ENCODE measurements at regions not wholly inside any gene's neighbourhood (a gene's known extent, or its start where the extent isn't known, plus 50 kb on each side); places are given as distances from the start of the nearest gene placed in this dataset.
"Not testable (repeated sequence)": the region's sequence is repeated elsewhere in the genome, so short reads cannot be mapped to it uniquely, and the experiment has no call there.

- DNase-seq: no peak
Observed at GRCh38 chr3:106327696-106328025, 458.8 kb upstream of the CBLB start.

- no peak for DNase-seq
Observed at GRCh38 chr3:106328224-106328623, 459.4 kb upstream of the CBLB start.

- no peak for DNase-seq
Observed at GRCh38 chr3:106329521-106329920, 460.7 kb upstream of the CBLB start.

DNA sequence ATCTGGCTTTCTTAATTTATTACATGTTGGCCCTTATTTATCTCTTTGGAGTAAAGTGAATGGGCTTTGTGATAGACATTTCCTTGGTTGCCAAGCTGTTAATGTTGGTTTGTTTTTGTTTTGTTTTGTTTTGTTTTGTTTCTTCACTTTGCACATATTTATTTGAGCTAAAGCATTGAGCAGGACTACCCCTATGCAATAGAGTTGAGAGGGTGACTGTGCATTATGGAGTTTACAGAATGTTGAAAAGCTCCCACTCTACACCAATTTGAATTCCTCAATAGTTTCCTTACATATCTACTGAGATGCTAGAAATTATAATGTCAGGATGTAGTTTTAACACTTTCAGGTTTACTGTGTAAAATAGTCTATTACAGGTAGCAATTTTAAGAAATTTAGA, 462.8 kb upstream of the CBLB start:
- DNase-seq: no peak

DNA sequence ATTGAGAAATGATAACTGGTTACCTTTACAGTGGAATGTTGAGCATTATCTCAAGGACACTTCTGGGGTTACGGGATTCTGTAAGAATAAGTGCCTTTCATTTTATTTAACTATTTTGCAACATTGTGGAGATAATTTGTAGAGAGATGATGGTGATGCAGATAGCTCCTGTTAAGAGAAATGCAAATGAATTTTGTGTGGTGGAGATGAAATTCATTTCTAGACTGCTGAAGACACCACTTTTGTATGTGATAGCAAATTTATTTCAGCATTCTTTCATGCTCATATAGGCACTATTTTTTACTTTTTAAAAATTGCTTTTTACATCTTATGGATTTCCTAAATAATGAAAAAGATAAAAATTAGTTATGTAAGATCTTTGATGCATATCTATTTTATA, 463.3 kb upstream of the CBLB start:
- no peak for DNase-seq

- DNase-seq: peak; percentile 19
Observed at GRCh38 chr3:106332884-106333283, 464.1 kb upstream of the CBLB start.

- DNase-seq: peak; percentile 64
Observed at GRCh38 chr3:106333911-106334618, 465.3 kb upstream of the CBLB start.

DNA sequence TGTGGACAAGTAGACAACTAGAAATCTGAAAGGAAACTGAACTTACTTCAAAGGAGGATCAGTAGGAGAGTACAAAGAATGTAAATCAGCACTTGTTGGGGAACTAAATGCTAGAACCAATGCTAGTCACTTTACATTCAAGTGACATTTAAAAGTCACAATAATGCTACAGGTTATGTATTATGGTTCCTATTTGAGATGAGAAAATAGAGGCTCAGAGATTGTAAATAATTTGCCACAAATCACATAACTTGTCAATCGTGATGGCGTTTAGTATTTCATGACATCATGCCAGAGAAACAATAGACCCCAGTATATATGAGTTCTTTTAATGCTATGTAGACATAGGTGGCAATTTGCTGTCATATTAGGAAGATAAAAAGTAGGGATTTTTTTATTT, 467.8 kb upstream of the CBLB start:
- DNase-seq: no peak

DNA sequence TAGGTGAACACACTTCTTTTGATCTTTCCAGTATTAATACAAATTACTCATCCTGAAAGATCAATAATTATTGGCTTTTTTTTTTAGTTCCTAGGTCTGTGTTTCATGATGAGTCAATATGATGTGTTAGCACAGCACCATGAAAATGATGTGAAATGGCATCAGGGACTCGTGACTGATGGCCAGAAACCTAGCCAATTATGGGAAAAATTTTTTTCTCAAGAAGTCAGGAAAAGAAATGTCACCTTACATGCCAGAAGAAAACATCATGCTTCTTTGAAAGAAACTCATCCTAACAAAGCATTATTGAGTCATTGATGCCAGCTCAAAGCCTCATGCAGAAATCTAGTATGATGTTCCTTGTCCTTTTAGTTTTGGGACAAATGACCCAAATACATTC, 468.3 kb upstream of the CBLB start:
- DNase-seq: no peak

DNA sequence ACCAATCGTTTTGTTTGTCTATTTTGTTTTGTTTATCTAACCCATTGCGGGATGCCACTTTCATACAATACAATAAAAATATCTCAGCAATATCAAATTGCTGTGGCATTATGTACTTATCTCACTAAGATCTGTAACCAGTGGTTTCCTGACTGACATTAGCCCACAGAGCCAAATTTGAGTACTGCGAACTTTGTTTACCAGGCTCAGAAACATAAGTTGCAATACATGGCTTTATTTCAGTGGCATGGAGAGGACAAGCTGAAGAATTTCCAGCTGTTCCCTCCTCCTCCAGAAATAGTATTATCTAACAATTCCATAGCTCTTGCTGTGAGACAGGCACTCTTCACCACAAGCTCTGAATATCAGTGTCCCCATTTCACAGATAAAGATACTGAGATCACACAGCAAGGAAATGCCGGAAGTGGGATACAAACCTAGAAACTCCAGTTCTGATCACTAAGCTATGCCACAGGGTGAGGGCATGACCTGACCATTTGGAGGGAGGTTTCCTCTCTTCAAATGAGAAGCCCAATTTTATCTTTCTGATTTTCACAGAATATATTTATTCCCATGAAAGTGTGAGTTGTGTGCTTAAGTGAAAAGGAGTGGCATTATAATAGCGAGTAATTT, 469.9 kb upstream of the CBLB start:
- DNase-seq: no peak

DNA sequence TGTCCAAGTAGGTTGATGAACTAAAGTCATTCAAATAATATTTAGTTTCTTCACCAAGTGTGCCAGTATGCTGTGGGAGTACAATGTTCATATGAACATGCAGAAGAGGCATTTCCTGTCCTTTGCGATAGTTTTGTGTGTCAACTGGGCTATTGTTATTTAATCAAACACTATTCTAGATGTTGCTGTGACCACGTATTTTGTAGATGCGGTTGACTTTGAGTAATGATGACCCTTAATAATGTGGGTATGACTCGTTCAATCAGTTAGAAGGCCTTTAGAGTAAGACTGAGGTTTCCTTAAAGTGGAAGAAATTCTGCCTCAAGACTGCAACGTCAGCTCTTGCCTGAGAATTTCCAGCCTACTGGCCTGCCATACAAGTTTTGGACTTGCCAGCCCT, 470.7 kb upstream of the CBLB start:
- DNase-seq: no peak

DNA sequence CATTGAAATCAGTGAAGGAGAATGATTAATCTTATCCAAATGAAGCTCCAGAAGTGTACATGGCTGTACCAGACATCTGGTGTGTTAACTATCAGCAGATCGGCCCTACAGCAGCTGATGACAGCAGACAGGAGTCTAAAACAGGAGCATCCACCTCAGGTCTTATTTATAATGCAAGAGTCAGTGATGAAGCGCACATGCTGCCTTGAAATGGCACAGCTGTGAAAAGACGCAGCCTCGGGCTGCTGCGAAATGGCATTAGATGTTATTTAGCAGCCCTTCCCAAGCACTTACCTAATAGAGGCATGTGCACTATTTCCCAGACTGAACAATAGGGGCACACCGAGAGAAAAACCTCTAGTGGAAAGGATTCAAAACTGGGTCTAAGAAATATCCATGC, 472.3 kb upstream of the CBLB start:
- no peak for DNase-seq

DNA sequence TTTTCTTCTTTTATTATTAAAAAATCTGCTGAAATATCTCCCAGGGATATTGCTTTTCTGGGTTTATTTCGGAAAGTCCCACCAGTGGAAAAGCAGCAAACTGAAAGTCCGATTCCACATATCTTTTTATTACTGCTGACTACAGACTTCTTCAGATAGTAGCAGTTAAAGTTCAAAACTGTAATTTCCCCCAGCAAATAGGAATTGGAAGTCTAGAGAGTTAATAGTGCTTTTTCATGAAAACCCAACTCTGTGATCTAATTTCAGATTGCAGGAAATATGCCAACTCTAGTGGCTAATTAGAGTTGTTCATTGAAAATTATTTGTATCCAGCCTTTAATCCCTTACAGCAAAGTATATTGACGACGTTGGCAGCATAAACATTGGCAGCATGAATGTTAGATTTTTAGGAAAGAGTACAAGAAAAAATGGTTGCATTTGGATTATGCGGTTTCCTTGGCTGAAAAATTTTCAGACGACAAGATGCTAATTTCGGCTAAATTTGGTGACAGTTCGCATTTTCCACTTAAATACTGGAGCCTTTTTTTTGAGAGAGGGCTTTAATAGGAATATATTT, 472.9 kb upstream of the CBLB start:
- no peak for DNase-seq

DNA sequence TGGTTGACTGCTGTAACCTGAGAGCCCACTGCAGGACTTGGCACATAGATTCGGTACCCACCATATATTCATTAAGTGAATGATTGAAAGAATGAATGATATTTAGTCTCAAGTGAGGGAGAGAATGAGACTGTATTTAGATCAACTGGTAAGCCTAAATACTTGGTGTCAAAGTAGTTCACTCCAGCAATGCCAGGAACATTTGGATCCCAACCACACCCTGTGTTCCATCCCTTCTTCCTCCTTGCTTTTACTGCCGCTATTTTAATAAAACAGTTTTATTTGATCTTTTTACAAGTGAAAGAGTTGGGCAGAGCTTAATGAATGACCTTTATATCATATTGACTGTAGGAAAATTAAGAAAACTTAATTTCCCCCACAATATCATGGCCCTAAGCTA, 473.6 kb upstream of the CBLB start:
- no peak for DNase-seq

GRCh38 chr3:106343811-106344210, 475.0 kb upstream of the CBLB start:
- DNase-seq: no peak

DNA sequence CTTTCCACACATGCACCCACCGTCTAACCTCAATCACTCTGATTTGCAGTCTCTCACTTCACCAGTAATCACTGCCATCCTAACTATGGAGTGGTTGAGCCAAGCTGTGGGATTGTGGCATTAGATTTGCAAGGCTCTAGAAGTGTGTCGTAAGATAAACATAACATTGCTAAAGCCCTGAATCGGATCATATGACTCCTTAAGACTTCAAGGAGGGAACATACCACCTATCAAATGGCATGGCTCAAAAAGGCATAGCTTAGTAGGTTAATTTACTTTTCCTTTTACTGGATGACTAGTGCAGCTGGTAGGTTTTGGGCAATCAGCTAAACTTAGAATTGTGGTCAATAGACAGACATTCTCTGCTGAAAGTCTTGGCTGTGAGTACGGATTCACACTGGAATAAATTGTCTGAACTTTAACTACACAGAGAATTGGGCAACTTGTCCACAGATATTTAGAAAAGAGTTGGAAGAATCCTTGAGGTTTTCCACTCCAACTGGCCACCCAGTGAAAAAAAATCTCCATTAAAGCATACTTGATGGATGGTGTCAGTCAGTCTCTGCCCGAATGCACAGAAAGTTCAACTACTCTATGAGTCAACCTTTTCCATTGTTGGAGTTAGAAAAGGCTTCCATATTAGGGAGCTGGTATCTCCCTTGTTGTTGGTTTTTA, 476.7 kb upstream of the CBLB start:
- no peak for DNase-seq

DNA sequence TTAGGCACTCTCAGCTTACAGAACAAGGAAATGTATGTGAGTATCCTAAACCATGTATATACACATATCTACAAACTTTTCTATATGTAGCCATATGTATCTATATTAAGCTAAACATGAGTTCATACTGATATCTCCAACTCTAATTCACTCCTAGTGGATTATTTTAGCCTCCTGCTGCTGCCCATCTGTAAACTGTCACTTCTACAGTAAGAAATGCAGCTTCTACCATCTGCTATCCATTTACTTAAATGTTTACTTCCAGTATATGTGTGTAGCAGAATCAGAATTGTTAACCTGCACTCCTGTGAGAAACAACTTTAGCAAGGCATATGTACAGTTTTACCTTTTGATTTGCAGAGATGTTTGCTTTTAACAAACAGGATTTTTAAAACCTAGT, 478.5 kb upstream of the CBLB start:
- no peak for DNase-seq

- no peak for DNase-seq
Observed at GRCh38 chr3:106348139-106348690, 479.4 kb upstream of the CBLB start.

DNA sequence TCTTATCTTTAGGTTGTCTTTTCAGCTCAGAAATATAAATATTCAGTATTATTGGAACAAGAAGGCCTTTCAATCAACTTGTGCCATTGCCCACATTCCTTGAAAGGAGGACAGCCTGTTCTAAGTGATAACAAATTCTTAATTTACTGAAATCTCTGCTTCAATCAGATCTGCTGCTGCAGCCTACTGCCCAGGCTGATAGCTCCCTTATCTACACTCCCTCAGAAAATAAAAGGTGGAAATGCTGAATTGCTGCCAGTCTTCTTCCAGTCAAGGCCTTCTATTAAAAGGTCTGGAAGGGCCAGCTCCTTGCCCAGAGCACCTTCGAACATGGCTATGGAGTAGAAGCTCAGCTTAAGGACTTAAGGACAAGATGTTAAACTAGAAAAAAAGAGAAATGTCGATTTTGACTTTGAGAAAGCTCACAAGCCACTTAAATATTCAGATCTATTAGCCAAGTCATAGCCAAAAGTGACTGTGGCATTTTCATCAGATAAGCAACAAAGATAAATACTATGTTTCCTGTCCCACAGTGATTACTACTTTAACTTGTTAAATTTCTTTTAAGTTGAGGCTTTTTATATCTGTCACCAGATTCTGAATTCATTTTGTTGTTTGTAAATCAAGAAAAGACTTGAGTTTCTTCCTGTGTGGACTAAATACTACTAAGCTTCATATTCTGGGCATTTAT, 480.5 kb upstream of the CBLB start:
- DNase-seq: no peak

DNA sequence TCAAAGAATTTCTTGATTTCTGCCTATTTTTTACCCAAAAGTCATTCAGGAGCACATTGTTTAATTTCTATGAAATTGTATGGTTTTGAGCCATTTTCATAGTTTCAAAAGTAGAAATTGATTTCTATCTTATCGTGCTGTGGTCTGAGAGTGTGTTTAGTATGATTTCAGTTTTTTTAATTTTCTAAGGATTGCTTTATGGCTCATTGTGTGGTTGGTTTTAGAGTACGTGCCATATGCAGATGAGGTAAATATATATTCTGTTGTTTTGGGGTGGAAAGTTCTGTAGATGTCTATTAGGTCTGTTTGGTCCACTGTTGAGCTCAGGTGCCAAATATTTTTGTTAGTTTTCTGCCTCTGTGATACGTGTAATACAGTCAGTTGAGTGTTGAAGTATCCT, 487.1 kb upstream of the CBLB start:
- no peak for DNase-seq

DNA sequence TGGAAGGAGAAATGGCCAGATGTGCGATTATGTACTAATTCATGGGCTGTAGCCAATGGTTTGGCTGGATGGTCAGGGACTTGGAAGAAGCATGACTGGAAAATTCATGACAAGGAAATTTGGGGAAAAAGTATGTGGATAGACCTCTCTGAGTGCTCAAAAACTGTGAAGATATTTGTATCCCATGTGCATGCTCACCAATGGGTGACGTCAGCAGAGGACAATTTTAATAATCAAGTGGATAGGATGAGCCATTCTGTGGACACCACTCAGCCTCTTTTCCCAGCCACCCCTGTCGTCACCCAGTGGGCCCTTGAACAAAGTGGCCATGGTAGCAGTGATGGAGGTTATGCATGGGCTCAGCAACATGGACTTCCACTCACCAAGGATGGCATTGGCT, 490.9 kb upstream of the CBLB start:
- DNase-seq: no peak

- DNase-seq: not testable (repeated sequence)
Observed at GRCh38 chr3:106360901-106361300, 492.1 kb upstream of the CBLB start.

GRCh38 chr3:106364477-106364876, 495.7 kb upstream of the CBLB start:
- no peak for DNase-seq

All from activated CD8-positive, alpha-beta memory T cell treated with anti-CD3 and anti-CD28 coated beads, Interleukin-2, amount 50 U/mL, for 4 hours (primary cell).